ENCODE measurements at regions not wholly inside any gene's neighbourhood (a gene's known extent, or its start where the extent isn't known, plus 50 kb on each side); places are given as distances from the start of the nearest gene placed in this dataset.

- in situ Hi-C loops (cut with MboI; ENCODE audit: low pct_unique_long_range_greater_than_20kb, low sequenced_read_pairs, unreplicated experiment), result no loop called here
- DNase-seq (ENCODE audit: low spot score), result no peak
- TF ChIP-seq CTCF (IDR thresholded peaks at IDR 0.05; ENCODE audit: extremely low read depth, insufficient read depth, missing control alignments), result no peak
Observed at GRCh38 chr7:118711688-118712087, 487.2 kb downstream of the ANKRD7 start.

GRCh38 chr7:118713039-118713438, 488.5 kb downstream of the ANKRD7 start:
- TF ChIP-seq CTCF (IDR thresholded peaks at IDR 0.05; ENCODE audit: extremely low read depth, insufficient read depth, missing control alignments), result no peak
- in situ Hi-C loops (cut with MboI; ENCODE audit: low pct_unique_long_range_greater_than_20kb, low sequenced_read_pairs, unreplicated experiment), result no loop called here

GRCh38 chr7:118720632-118721031, 496.1 kb downstream of the ANKRD7 start:
- in situ Hi-C loops (cut with MboI; ENCODE audit: low pct_unique_long_range_greater_than_20kb, low sequenced_read_pairs, unreplicated experiment), result no loop called here
- TF ChIP-seq CTCF (IDR thresholded peaks at IDR 0.05; ENCODE audit: extremely low read depth, insufficient read depth, missing control alignments), result no peak
- DNase-seq (ENCODE audit: low spot score), result no peak

More at GRCh38 chr7:118713039-118713438, 488.5 kb downstream of the ANKRD7 start:
- no peak for DNase-seq (ENCODE audit: low spot score)

DNA sequence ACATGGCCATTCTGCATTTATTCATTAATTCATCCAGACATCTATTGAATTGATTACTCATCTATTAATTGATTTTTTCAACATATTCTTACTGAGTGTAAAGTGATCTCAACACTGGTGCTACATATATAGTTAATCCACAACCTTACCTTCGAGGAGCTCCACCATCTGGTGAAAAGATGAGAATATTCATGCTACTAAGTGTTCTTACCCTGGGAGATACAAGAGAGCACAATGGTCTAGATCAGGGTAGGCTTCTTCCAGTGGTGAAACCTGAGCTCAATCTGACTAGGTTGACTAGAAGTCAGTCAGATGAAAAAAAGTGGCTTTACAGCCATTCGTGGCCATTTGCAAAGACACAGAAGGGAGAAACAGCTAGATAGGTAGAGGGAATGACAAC, 507.4 kb downstream of the ANKRD7 start:
- no peak for DNase-seq (ENCODE audit: low spot score)
- in situ Hi-C loops (cut with MboI; ENCODE audit: low pct_unique_long_range_greater_than_20kb, low sequenced_read_pairs, unreplicated experiment), result no loop called here
- no peak for TF ChIP-seq CTCF (IDR thresholded peaks at IDR 0.05; ENCODE audit: extremely low read depth, insufficient read depth, missing control alignments)

DNA sequence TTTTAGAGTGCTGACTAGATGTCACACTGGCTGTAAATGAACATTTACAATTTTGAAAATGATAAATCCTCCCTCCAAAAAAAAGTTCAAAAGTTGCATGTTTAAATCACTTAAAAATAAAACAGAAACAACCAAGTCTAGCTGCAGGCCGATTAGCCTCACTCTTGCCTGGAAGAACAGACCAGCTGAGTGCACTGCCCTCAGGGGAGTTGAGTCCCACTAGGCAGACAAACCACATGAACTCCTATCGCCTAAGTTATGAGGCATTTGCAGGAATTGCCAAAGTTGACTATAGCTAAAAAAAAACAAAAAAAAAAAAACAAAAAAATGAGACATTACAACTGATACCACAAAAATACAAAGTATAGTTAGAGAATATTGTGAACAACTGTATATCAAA, 510.0 kb downstream of the ANKRD7 start:
- in situ Hi-C loops (cut with MboI; ENCODE audit: low pct_unique_long_range_greater_than_20kb, low sequenced_read_pairs, unreplicated experiment), result no loop called here
- DNase-seq (ENCODE audit: low spot score), result no peak
- TF ChIP-seq CTCF (IDR thresholded peaks at IDR 0.05; ENCODE audit: extremely low read depth, insufficient read depth, missing control alignments), result no peak

GRCh38 chr7:118735441-118735840, 510.9 kb downstream of the ANKRD7 start:
- in situ Hi-C loops (cut with MboI; ENCODE audit: low pct_unique_long_range_greater_than_20kb, low sequenced_read_pairs, unreplicated experiment), result no loop called here
- no peak for DNase-seq (ENCODE audit: low spot score)
- TF ChIP-seq CTCF (IDR thresholded peaks at IDR 0.05; ENCODE audit: extremely low read depth, insufficient read depth, missing control alignments), result no peak

DNA sequence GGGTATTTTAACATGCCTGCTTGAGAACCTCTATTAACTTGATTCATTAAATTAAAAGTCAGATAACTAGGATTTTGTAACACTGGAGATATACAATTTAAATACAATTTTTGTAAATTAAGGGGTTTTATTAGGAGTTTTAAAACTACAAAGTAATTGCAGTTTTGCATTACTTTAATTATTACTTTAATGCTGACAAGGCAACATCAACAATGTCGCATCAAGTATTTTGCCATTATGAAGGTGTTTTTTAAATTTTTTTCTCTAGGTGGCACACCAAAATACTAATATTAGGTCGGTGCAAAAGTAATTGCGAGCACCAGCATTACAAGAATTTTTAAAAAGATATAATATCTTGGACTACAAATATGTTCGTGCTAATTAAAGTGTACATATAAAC, 513.4 kb downstream of the ANKRD7 start:
- TF ChIP-seq CTCF (IDR thresholded peaks at IDR 0.05; ENCODE audit: extremely low read depth, insufficient read depth, missing control alignments), result no peak
- in situ Hi-C loops (cut with MboI; ENCODE audit: low pct_unique_long_range_greater_than_20kb, low sequenced_read_pairs, unreplicated experiment), result no loop called here
- no peak for DNase-seq (ENCODE audit: low spot score)

Measured in GM13977 (cell line).